BLaER1 (cell line): ENCODE measurements at regions not wholly inside any gene's neighbourhood (a gene's known extent, or its start where the extent isn't known, plus 50 kb on each side); places are given as distances from the start of the nearest gene placed in this dataset.

Experiments
- H3K27ac ChIP-seq: shearing (Covaris generic); formaldehyde crosslinking; 2 replicates; pipeline ENCODE4 v1.8.1; 2022
- H3K27me3 ChIP-seq: shearing (Covaris generic); formaldehyde crosslinking; 2 replicates; pipeline ENCODE4 v1.8.1; 2022
- H3K36me3 ChIP-seq: shearing (Covaris generic); formaldehyde crosslinking; 2 replicates; pipeline ENCODE4 v1.8.1; 2022
- H3K4me1 ChIP-seq: shearing (Covaris generic); formaldehyde crosslinking; 2 replicates; pipeline ENCODE4 v1.8.1; 2022
- H3K4me2 ChIP-seq: shearing (Covaris generic); formaldehyde crosslinking; 2 replicates; pipeline ENCODE4 v1.8.1; 2022
- H3K4me3 ChIP-seq: shearing (Covaris generic); formaldehyde crosslinking; 2 replicates; pipeline ENCODE4 v1.8.1; 2022
- H3K9ac ChIP-seq: shearing (Covaris generic); formaldehyde crosslinking; 2 replicates; pipeline ENCODE4 v1.8.1; 2022
- H3K9me3 ChIP-seq: shearing (Covaris generic); formaldehyde crosslinking; 2 replicates; pipeline ENCODE4 v1.8.1; 2022
- H4K20me1 ChIP-seq: shearing (Covaris generic); formaldehyde crosslinking; 2 replicates; pipeline ENCODE4 v1.8.1; 2022
- Cebpa-rat ChIP-seq: shearing (Covaris generic); IDR thresholded peaks from 2 replicates; pipeline ENCODE4 v1.8.1; 2022

GRCh38 chr1:217014066-217014465 lies 290.8 kb upstream of the ESRRG start:
- Histone ChIP-seq H3K9me3 (no peaks in the 10 kb centered on the region), H3K4me3 (no peak overlapping the region), H3K27ac (no peak overlapping the region), H3K9ac (no peak overlapping the region), H3K4me2 (no peak overlapping the region), H3K27me3 (no peaks in the 10 kb centered on the region), H3K4me1 (no peaks in the 10 kb centered on the region), H3K36me3 (no peaks in the 10 kb centered on the region), H4K20me1 (no peaks in the 10 kb centered on the region)
- TF ChIP-seq Cebpa-rat: no peak

- no peaks in the 10 kb centered on the region for H4K20me1 ChIP-seq
- H3K9ac ChIP-seq: no peak overlapping the region
- no peaks in the 10 kb centered on the region for H3K36me3 ChIP-seq
- H3K9me3 ChIP-seq: no peaks in the 10 kb centered on the region
- H3K4me3 ChIP-seq: no peak overlapping the region
- no peak overlapping the region for H3K27ac ChIP-seq
- no peaks in the 10 kb centered on the region for H3K27me3 ChIP-seq
- H3K4me1 ChIP-seq: no peaks in the 10 kb centered on the region
- no peak for TF ChIP-seq Cebpa-rat
- no peak overlapping the region for H3K4me2 ChIP-seq
Observed at GRCh38 chr1:217012659-217013058, 289.4 kb upstream of the ESRRG start.

DNA sequence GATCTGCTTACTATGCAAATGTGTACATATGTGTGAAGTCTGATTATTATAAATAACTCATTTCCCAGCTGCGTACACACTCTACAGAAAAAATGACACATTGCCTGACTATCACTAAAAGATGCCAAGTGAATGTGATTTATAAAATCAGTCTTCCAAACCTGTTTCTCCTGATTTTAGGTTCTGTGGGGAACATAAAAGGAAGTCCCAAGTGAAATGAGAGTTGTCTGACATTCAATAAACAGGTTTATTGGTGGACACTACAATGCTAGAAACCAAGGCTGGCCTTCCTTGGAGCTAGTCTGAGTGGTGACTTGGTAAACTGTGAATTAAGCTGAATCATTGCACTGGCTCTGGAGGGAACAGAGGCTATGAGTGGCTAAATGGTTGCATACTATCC lies 287.9 kb upstream of the ESRRG start:
- no peaks in the 10 kb centered on the region for H3K4me1 ChIP-seq
- no peaks in the 10 kb centered on the region for H3K36me3 ChIP-seq
- H3K27me3 ChIP-seq: no peaks in the 10 kb centered on the region
- no peaks in the 10 kb centered on the region for H3K9me3 ChIP-seq
- H4K20me1 ChIP-seq: no peaks in the 10 kb centered on the region
- no peak overlapping the region for H3K4me3 ChIP-seq
- H3K9ac ChIP-seq: no peak overlapping the region
- TF ChIP-seq Cebpa-rat: no peak
- no peak overlapping the region for H3K4me2 ChIP-seq
- no peak overlapping the region for H3K27ac ChIP-seq

- no peaks in the 10 kb centered on the region for H3K36me3 ChIP-seq
- H3K4me1 ChIP-seq: no peaks in the 10 kb centered on the region
- H3K9me3 ChIP-seq: no peaks in the 10 kb centered on the region
- H3K4me3 ChIP-seq: no peak overlapping the region
- no peak overlapping the region for H3K9ac ChIP-seq
- H3K4me2 ChIP-seq: no peak overlapping the region
- no peaks in the 10 kb centered on the region for H4K20me1 ChIP-seq
- TF ChIP-seq Cebpa-rat: no peak
- no peaks in the 10 kb centered on the region for H3K27me3 ChIP-seq
- no peak overlapping the region for H3K27ac ChIP-seq
Observed at GRCh38 chr1:217010253-217010652, 287.0 kb upstream of the ESRRG start.

DNA sequence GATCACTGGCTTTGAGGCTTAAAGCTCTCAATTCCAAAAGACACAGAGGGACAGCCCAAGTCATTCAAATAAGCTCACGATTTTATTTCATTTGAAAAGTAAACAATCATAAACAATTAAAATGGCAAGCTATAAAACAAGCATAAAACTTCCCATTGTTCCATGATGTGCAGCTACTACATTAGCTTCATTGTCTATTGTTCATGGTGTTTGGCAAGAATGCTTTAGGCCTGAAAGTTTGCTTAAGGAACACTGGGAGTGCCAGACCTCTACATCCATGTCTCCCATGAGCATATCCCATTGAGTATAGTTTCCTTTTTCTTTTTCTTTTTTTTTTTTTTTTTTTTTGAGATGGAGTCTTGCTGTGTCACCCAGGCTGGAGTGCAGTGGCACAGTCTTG lies 286.1 kb upstream of the ESRRG start:
- H4K20me1 ChIP-seq: no peaks in the 10 kb centered on the region
- no peaks in the 10 kb centered on the region for H3K4me1 ChIP-seq
- H3K9me3 ChIP-seq: no peaks in the 10 kb centered on the region
- no peak overlapping the region for H3K27ac ChIP-seq
- TF ChIP-seq Cebpa-rat: no peak
- H3K27me3 ChIP-seq: no peaks in the 10 kb centered on the region
- H3K9ac ChIP-seq: no peak overlapping the region
- H3K36me3 ChIP-seq: no peaks in the 10 kb centered on the region
- H3K4me3 ChIP-seq: no peak overlapping the region
- no peak overlapping the region for H3K4me2 ChIP-seq

- H3K27me3 ChIP-seq: no peaks in the 10 kb centered on the region
- H4K20me1 ChIP-seq: no peaks in the 10 kb centered on the region
- no peaks in the 10 kb centered on the region for H3K9me3 ChIP-seq
- no peak overlapping the region for H3K4me2 ChIP-seq
- no peaks in the 10 kb centered on the region for H3K36me3 ChIP-seq
- TF ChIP-seq Cebpa-rat: no peak
- H3K27ac ChIP-seq: no peak overlapping the region
- H3K4me3 ChIP-seq: no peak overlapping the region
- no peaks in the 10 kb centered on the region for H3K4me1 ChIP-seq
- H3K9ac ChIP-seq: no peak overlapping the region
Observed at GRCh38 chr1:217004776-217005436, 281.7 kb upstream of the ESRRG start.

GRCh38 chr1:217003355-217003754 lies 280.1 kb upstream of the ESRRG start:
- no peaks in the 10 kb centered on the region for H3K9me3 ChIP-seq

GRCh38 chr1:216997831-216998230 lies 274.6 kb upstream of the ESRRG start:
- H3K27ac ChIP-seq: no peak overlapping the region
- TF ChIP-seq Cebpa-rat: no peak
- H4K20me1 ChIP-seq: no peaks in the 10 kb centered on the region
- no peak overlapping the region for H3K4me3 ChIP-seq
- no peak overlapping the region for H3K9ac ChIP-seq
- H3K27me3 ChIP-seq: no peaks in the 10 kb centered on the region
- H3K9me3 ChIP-seq: no peaks in the 10 kb centered on the region
- H3K4me1 ChIP-seq: no peaks in the 10 kb centered on the region
- no peak overlapping the region for H3K4me2 ChIP-seq
- H3K36me3 ChIP-seq: no peaks in the 10 kb centered on the region

More at GRCh38 chr1:217003355-217003754, 280.1 kb upstream of the ESRRG start:
- no peak overlapping the region for H3K9ac ChIP-seq
- H3K27me3 ChIP-seq: no peaks in the 10 kb centered on the region
- no peak overlapping the region for H3K27ac ChIP-seq
- no peak overlapping the region for H3K4me2 ChIP-seq
- H3K4me3 ChIP-seq: no peak overlapping the region
- H3K36me3 ChIP-seq: no peaks in the 10 kb centered on the region
- H3K4me1 ChIP-seq: no peaks in the 10 kb centered on the region
- no peak for TF ChIP-seq Cebpa-rat
- H4K20me1 ChIP-seq: no peaks in the 10 kb centered on the region

DNA sequence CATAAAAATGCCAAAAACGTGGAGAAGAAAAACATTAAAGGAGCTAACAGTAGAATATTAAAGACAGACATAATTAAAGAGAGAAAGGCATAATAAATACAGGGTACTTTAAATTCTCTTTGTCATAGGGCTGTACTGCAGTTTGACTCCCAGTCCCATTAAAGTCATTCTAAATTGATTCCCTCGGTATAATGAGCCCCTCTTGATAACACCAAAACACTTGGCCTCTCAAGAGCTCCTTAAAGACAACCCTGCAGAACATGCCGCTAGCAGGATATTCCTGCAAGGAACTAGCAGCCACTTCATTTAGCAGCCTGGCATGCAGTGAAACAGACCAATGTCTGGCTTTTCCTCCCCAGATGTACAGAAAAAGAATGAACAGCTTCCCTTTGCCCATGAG lies 273.8 kb upstream of the ESRRG start:
- no peaks in the 10 kb centered on the region for H4K20me1 ChIP-seq
- H3K9ac ChIP-seq: no peak overlapping the region
- TF ChIP-seq Cebpa-rat: no peak
- H3K9me3 ChIP-seq: no peaks in the 10 kb centered on the region
- no peak overlapping the region for H3K4me2 ChIP-seq
- H3K4me1 ChIP-seq: no peaks in the 10 kb centered on the region
- no peaks in the 10 kb centered on the region for H3K36me3 ChIP-seq
- no peak overlapping the region for H3K4me3 ChIP-seq
- H3K27me3 ChIP-seq: no peaks in the 10 kb centered on the region
- no peak overlapping the region for H3K27ac ChIP-seq

- Histone ChIP-seq H3K9ac (no peak overlapping the region), H3K4me2 (no peak overlapping the region), H3K9me3 (no peaks in the 10 kb centered on the region), H3K4me1 (no peaks in the 10 kb centered on the region), H4K20me1 (no peaks in the 10 kb centered on the region), H3K27me3 (no peaks in the 10 kb centered on the region), H3K27ac (no peak overlapping the region), H3K4me3 (no peak overlapping the region), H3K36me3 (no peaks in the 10 kb centered on the region)
- TF ChIP-seq Cebpa-rat: no peak
Observed at GRCh38 chr1:216984536-216984935, 261.3 kb upstream of the ESRRG start.

- Histone ChIP-seq H3K27me3 (no peaks in the 10 kb centered on the region), H3K4me3 (no peak overlapping the region), H3K36me3 (no peaks in the 10 kb centered on the region), H4K20me1 (no peaks in the 10 kb centered on the region), H3K9me3 (no peaks in the 10 kb centered on the region), H3K27ac (no peak overlapping the region), H3K4me2 (no peak overlapping the region), H3K4me1 (no peaks in the 10 kb centered on the region), H3K9ac (no peak overlapping the region)
- no peak for TF ChIP-seq Cebpa-rat
Observed at GRCh38 chr1:216983823-216984222, 260.6 kb upstream of the ESRRG start.
